Endodermal cell (in vitro differentiated cells): ENCODE measurements at regions not wholly inside any gene's neighbourhood (a gene's known extent, or its start where the extent isn't known, plus 50 kb on each side); places are given as distances from the start of the nearest gene placed in this dataset.

ENCODE experiments used
- DNase-seq: peaks from one replicate; pipeline ENCODE4 v3.0.0-alpha.2; 2017
- H3K27ac ChIP-seq: 2 replicates; pipeline ENCODE4 v1.5.1; 2013; ENCODE audit warnings: mild to moderate bottlenecking, low read depth, low read length, moderate library complexity
- H3K27me3 ChIP-seq: 2 replicates; pipeline ENCODE4 v1.6.1; 2013; ENCODE audit warnings: mild to moderate bottlenecking, low read length, moderate library complexity; ENCODE audit not compliant: insufficient read depth, control insufficient read depth, poor library complexity, severe bottlenecking
- H3K36me3 ChIP-seq: 2 replicates; pipeline ENCODE4 v1.7.0; 2013; ENCODE audit warnings: mild to moderate bottlenecking, low read length, moderate library complexity; ENCODE audit not compliant: control insufficient read depth, insufficient read depth
- H3K4me1 ChIP-seq: one replicate; pipeline ENCODE4 v1.7.0; 2013; ENCODE audit warnings: low read length; ENCODE audit not compliant: control insufficient read depth, insufficient read depth
- H3K4me3 ChIP-seq: 2 replicates; pipeline ENCODE4 v1.5.1; 2013; ENCODE audit warnings: mild to moderate bottlenecking, low read length, moderate library complexity
- H3K9ac ChIP-seq: 2 replicates; pipeline ENCODE4 v1.6.1; 2013; ENCODE audit warnings: mild to moderate bottlenecking, low read length, moderate library complexity; ENCODE audit not compliant: poor library complexity, severe bottlenecking; ENCODE audit errors: extremely low read depth
- H3K9me3 ChIP-seq: 2 replicates; pipeline ENCODE4 v1.6.1; 2013; ENCODE audit warnings: mild to moderate bottlenecking, low read length, moderate library complexity; ENCODE audit not compliant: control insufficient read depth
- H3K27ac Mint-ChIP-seq: 2 replicates; pipeline ENCODE4 v1.8.0; 2020; ENCODE audit warnings: mixed read lengths
- H3K27me3 Mint-ChIP-seq: 2 replicates; pipeline ENCODE4 v1.8.0; 2021; ENCODE audit warnings: mild to moderate bottlenecking, mixed read lengths; ENCODE audit not compliant: insufficient read depth
- H3K36me3 Mint-ChIP-seq: 2 replicates; pipeline ENCODE4 v1.8.0; 2020; ENCODE audit warnings: low read depth, mixed read lengths
- H3K4me1 Mint-ChIP-seq: 2 replicates; pipeline ENCODE4 v1.8.0; 2020; ENCODE audit warnings: mixed read lengths
- H3K4me3 Mint-ChIP-seq: 2 replicates; pipeline ENCODE4 v1.8.0; 2020; ENCODE audit warnings: mild to moderate bottlenecking, moderate library complexity, mixed read lengths
- H3K9me3 Mint-ChIP-seq: 2 replicates; pipeline ENCODE4 v1.8.0; 2020; ENCODE audit warnings: mild to moderate bottlenecking, mixed read lengths
- CTCF ChIP-seq: fragments of 200-600 bp; sonication (generic); conservative IDR thresholded peaks from 2 replicates; pipeline ENCODE4 v1.5.0; 2021; ENCODE audit warnings: antibody characterized with exemption, mild to moderate bottlenecking
- WGBS, 2 experiments: methylation state at CpG; one replicate each; pipeline versions ENCODE4 v1.1.5 to v1.1.7; 2013; ENCODE audit warnings: missing lambda C conversion rate in 2 of 2, mixed read lengths in 1 of 2; ENCODE audit not compliant: insufficient coverage in 1 of 2, insufficient read length in 1 of 2; 5-methylcytosine and 5-hydroxymethylcytosine counted together

- H3K9ac ChIP-seq: no peak overlapping the region
- H3K36me3 Mint-ChIP-seq: no peaks in the 10 kb centered on the region
- peak; percentile 25 for DNase-seq
- no peak for TF ChIP-seq CTCF
- H3K9me3 Mint-ChIP-seq: no peaks in the 10 kb centered on the region
- H3K4me1 ChIP-seq: peaks cover under 1% of the 10 kb centered on the region
- H3K36me3 ChIP-seq: no peaks in the 10 kb centered on the region
- H3K27me3 ChIP-seq: no peaks in the 10 kb centered on the region
- no peak overlapping the region for H3K27ac ChIP-seq
- no peak overlapping the region for H3K27ac Mint-ChIP-seq
- peaks cover 5% of the 10 kb centered on the region for H3K4me1 Mint-ChIP-seq
- H3K4me3 ChIP-seq: no peak overlapping the region
- 81 to 88% methylated on average over 3 to 10 of the region's 10 CpGs for WGBS, 2 experiments
- H3K27me3 Mint-ChIP-seq: no peaks in the 10 kb centered on the region
- no peaks in the 10 kb centered on the region for H3K9me3 ChIP-seq
- no peak overlapping the region for H3K4me3 Mint-ChIP-seq
These were observed 181.6 kb upstream of the HS6ST1 start for GRCh38 chr2:128500138-128500800.

- H3K9me3 Mint-ChIP-seq: no peaks in the 10 kb centered on the region
- no peak overlapping the region for H3K4me3 Mint-ChIP-seq
- no peak overlapping the region for H3K4me3 ChIP-seq
- no peak for TF ChIP-seq CTCF
- no peak overlapping the region for H3K27ac Mint-ChIP-seq
- H3K36me3 Mint-ChIP-seq: no peaks in the 10 kb centered on the region
- H3K27me3 ChIP-seq: no peaks in the 10 kb centered on the region
- no peak overlapping the region for H3K27ac ChIP-seq
- no peak overlapping the region for H3K9ac ChIP-seq
- DNase-seq: peak; percentile 31
- no peaks in the 10 kb centered on the region for H3K9me3 ChIP-seq
- WGBS, 2 experiments: 87 to 93% methylated on average over 3 to 12 of the region's 12 CpGs
- H3K4me1 ChIP-seq: peaks cover 5% of the 10 kb centered on the region
- H3K27me3 Mint-ChIP-seq: no peaks in the 10 kb centered on the region
- no peaks in the 10 kb centered on the region for H3K36me3 ChIP-seq
- peaks cover 5% of the 10 kb centered on the region for H3K4me1 Mint-ChIP-seq
These were observed 182.5 kb upstream of the HS6ST1 start for GRCh38 chr2:128501006-128501690.

GRCh38 chr2:128501700-128502099, 183.0 kb upstream of the HS6ST1 start:
- H3K4me3 Mint-ChIP-seq: no peak overlapping the region
- DNase-seq: peak; percentile 35
- H3K9me3 ChIP-seq: no peaks in the 10 kb centered on the region
- H3K4me1 ChIP-seq: peaks cover 5% of the 10 kb centered on the region
- no peak for TF ChIP-seq CTCF
- H3K27ac Mint-ChIP-seq: no peak overlapping the region
- WGBS, 2 experiments: 85 to 91% methylated on average over 2 to 4 of the region's 4 CpGs
- H3K4me3 ChIP-seq: no peak overlapping the region
- H3K9me3 Mint-ChIP-seq: no peaks in the 10 kb centered on the region
- no peaks in the 10 kb centered on the region for H3K27me3 ChIP-seq
- peaks cover 3% of the 10 kb centered on the region for H3K4me1 Mint-ChIP-seq
- H3K36me3 Mint-ChIP-seq: no peaks in the 10 kb centered on the region
- H3K36me3 ChIP-seq: no peaks in the 10 kb centered on the region
- no peak overlapping the region for H3K27ac ChIP-seq
- peaks cover 3% of the 10 kb centered on the region for H3K27me3 Mint-ChIP-seq
- no peak overlapping the region for H3K9ac ChIP-seq
